PC-9 (cell line): ENCODE measurements at regions not wholly inside any gene's neighbourhood (a gene's known extent, or its start where the extent isn't known, plus 50 kb on each side); places are given as distances from the start of the nearest gene placed in this dataset.

Experiments used
- BruUV-seq: library from RNA; stranded (reverse); fragments of 400-500 nt; replicated peaks from 2 replicates; lab custom pipeline; 2021; lab: Mats Ljungman, UMichigan
- CTCF ChIA-PET: fragments of 300-600 bp; sonication (Branson Sonifier 250); formaldehyde crosslinking; loops from one replicate; lab custom pipeline; 2022; ENCODE audit warnings: antibody characterized with exemption; lab: Charles Lee
- POLR2A ChIA-PET: fragments of 300-600 bp; sonication (Branson Sonifier 250); formaldehyde crosslinking; loops from one replicate; lab custom pipeline; 2022; ENCODE audit warnings: antibody characterized with exemption; ENCODE audit not compliant: unreplicated experiment; lab: Charles Lee
- DNase-seq, 2 experiments: peaks; one replicate each; pipeline versions ENCODE4 v3.0.0 to v3.0.0-alpha.2; 2015 to 2022; ENCODE audit warnings: mixed read lengths in 1 of 2
- H2AFZ ChIP-seq: fragments of 200-600 bp; sonication (generic); 2 replicates; pipeline ENCODE4 v1.8.1; 2017; ENCODE audit warnings: antibody characterized with exemption
- H3F3A ChIP-seq: fragments of 200-600 bp; sonication (generic); 2 replicates; pipeline ENCODE4 v1.8.1; 2017; ENCODE audit warnings: antibody characterized with exemption, mild to moderate bottlenecking, low read depth; ENCODE audit not compliant: insufficient read depth
- H3K27ac ChIP-seq: fragments of 200-600 bp; sonication (generic); 2 replicates; pipeline ENCODE4 v1.6.1; 2016; ENCODE audit warnings: mixed run types
- H3K27me3 ChIP-seq: fragments of 200-600 bp; sonication (generic); 2 replicates; pipeline ENCODE4 v1.6.1; 2016; ENCODE audit warnings: low read depth, mixed run types; ENCODE audit not compliant: insufficient read depth
- H3K36me3 ChIP-seq: fragments of 200-600 bp; sonication (generic); 2 replicates; pipeline ENCODE4 v1.6.1; 2016; ENCODE audit warnings: low read depth, mixed run types
- H3K4me1 ChIP-seq: fragments of 200-600 bp; sonication (generic); replicated peaks from 2 replicates; pipeline ENCODE4 v1.6.1; 2016; ENCODE audit warnings: mixed run types; ENCODE audit not compliant: insufficient read depth
- H3K4me2 ChIP-seq: fragments of 200-600 bp; sonication (generic); 2 replicates; pipeline ENCODE4 v1.6.1; 2017; ENCODE audit warnings: mixed run types
- H3K4me3 ChIP-seq: fragments of 200-600 bp; sonication (generic); 2 replicates; pipeline ENCODE4 v1.6.1; 2016; ENCODE audit warnings: mixed run types
- H3K79me2 ChIP-seq: fragments of 200-600 bp; sonication (generic); 2 replicates; pipeline ENCODE4 v1.6.1; 2017; ENCODE audit warnings: low read depth, mixed run types
- H3K9me2 ChIP-seq: fragments of 200-600 bp; sonication (generic); 2 replicates; pipeline ENCODE4 v1.8.1; 2017; ENCODE audit warnings: mild to moderate bottlenecking; ENCODE audit not compliant: insufficient read depth
- H3K9me3 ChIP-seq: fragments of 200-600 bp; sonication (generic); 2 replicates; pipeline ENCODE4 v1.8.1; 2016; ENCODE audit warnings: low read depth; ENCODE audit not compliant: insufficient read depth
- H4K20me1 ChIP-seq: fragments of 200-600 bp; sonication (generic); 2 replicates; pipeline ENCODE4 v1.8.1; 2017; ENCODE audit not compliant: insufficient read depth
- CTCF ChIP-seq: fragments of 200-600 bp; sonication (generic); conservative IDR thresholded peaks from 2 replicates; pipeline ENCODE4 v1.6.1; 2017; ENCODE audit warnings: mixed run types, antibody characterized with exemption, mild to moderate bottlenecking, moderate library complexity
- EZH2 ChIP-seq: fragments of 200-600 bp; sonication (generic); IDR thresholded peaks from 2 replicates; pipeline ENCODE4 v1.8.0; 2017; ENCODE audit warnings: antibody characterized with exemption, low read depth
- intact Hi-C: fragments of 100-400 bp; cut with micrococcal nuclease; formaldehyde crosslinking; loops from one replicate; pipeline ENCODE4 v1.10.0; 2022; ENCODE audit not compliant: unreplicated experiment

- no peaks in the 10 kb centered on the region for H3K4me1 ChIP-seq
- BruUV-seq = no TSS peak
- POLR2A ChIA-PET = no interaction called here
Measured at GRCh38 chr18:21955757-21956652, 213.4 kb upstream of the GATA6 start.

GRCh38 chr18:21958263-21958662 is 211.1 kb upstream of the GATA6 start:
- ChIA-PET POLR2A (no interaction called here), CTCF (no interaction called here)
- no peak for DNase-seq
- H3K9me3 ChIP-seq = no peaks in the 10 kb centered on the region
- no peak overlapping the region for H2AFZ ChIP-seq
- no peaks in the 10 kb centered on the region for H3K4me1 ChIP-seq
- H4K20me1 ChIP-seq = no peaks in the 10 kb centered on the region
- no peaks in the 10 kb centered on the region for H3F3A ChIP-seq
- no peak overlapping the region for H3K27ac ChIP-seq
- TF ChIP-seq EZH2 = no peak
- TF ChIP-seq CTCF = no peak
- intact Hi-C loops = no loop called here
- BruUV-seq = no TSS peak
- no peaks in the 10 kb centered on the region for H3K9me2 ChIP-seq
- no peaks in the 10 kb centered on the region for H3K36me3 ChIP-seq
- no peak overlapping the region for H3K4me2 ChIP-seq
- no peaks in the 10 kb centered on the region for H3K27me3 ChIP-seq
- no peaks in the 10 kb centered on the region for H3K79me2 ChIP-seq
- H3K4me3 ChIP-seq = no peak overlapping the region

More at GRCh38 chr18:21955757-21956652, 213.4 kb upstream of the GATA6 start:
- H2AFZ ChIP-seq = no peak overlapping the region
- H3K9me2 ChIP-seq = no peaks in the 10 kb centered on the region
- H3F3A ChIP-seq = no peaks in the 10 kb centered on the region
- H3K4me2 ChIP-seq = no peak overlapping the region
- peak; percentile 83 for TF ChIP-seq CTCF
- TF ChIP-seq EZH2 = no peak
- H3K27ac ChIP-seq = no peak overlapping the region
- H4K20me1 ChIP-seq = no peaks in the 10 kb centered on the region
- H3K4me3 ChIP-seq = no peak overlapping the region
- intact Hi-C loops = no loop called here
- no peaks in the 10 kb centered on the region for H3K36me3 ChIP-seq
- H3K27me3 ChIP-seq = no peaks in the 10 kb centered on the region
- no peaks in the 10 kb centered on the region for H3K9me3 ChIP-seq
- H3K79me2 ChIP-seq = no peaks in the 10 kb centered on the region
- DNase-seq = peak; percentile 41 to 54
- CTCF ChIA-PET = interaction anchor here (0.6 to 1.0 kb wide), 3 partner anchors 37 to 419 kb away, joined by 3 to 5 read pairs (median 3); no protein-coding TSS in a partner anchor

- Histone ChIP-seq H3K27me3 (no peaks in the 10 kb centered on the region), H3K4me2 (no peak overlapping the region), H3F3A (no peaks in the 10 kb centered on the region), H3K4me1 (no peaks in the 10 kb centered on the region), H3K9me2 (no peaks in the 10 kb centered on the region), H3K4me3 (no peak overlapping the region), H2AFZ (no peak overlapping the region), H3K27ac (no peak overlapping the region), H3K9me3 (no peaks in the 10 kb centered on the region), H3K79me2 (no peaks in the 10 kb centered on the region), H4K20me1 (no peaks in the 10 kb centered on the region), H3K36me3 (no peaks in the 10 kb centered on the region)
- no peak for TF ChIP-seq EZH2
- no peak for TF ChIP-seq CTCF
- ChIA-PET POLR2A (no interaction called here), CTCF (no interaction called here)
- intact Hi-C loops = no loop called here
- BruUV-seq = no TSS peak
- no peak for DNase-seq
Measured at GRCh38 chr18:21958707-21959450, 210.5 kb upstream of the GATA6 start.
